Heart right ventricle (tissue), 16 donors: ENCODE measurements at regions not wholly inside any gene's neighbourhood (a gene's known extent, or its start where the extent isn't known, plus 50 kb on each side); places are given as distances from the start of the nearest gene placed in this dataset.

Source experiments
- ATAC-seq, 8 donors: fragments of 200-7000 bp; cut with Tn5 transposase; one replicate each; pipeline ENCODE4 v1.9.1; 2020; ENCODE audit warnings: mild to moderate bottlenecking in 8 of 8, moderate library complexity in 8 of 8, moderate number of reproducible peaks in 1 of 8
- DNase-seq, 2 donors: peaks; one replicate each; pipeline ENCODE4 v3.0.0-alpha.2; 2020
- H3K27ac ChIP-seq, 10 donors: fragments of 200-600 bp; sonication (generic) in 2 of 10; one replicate each; pipeline versions ENCODE4 v1.5.0 to v1.8.0; 2020 to 2022; ENCODE audit warnings: mild to moderate bottlenecking in 3 of 10
- H3K27me3 ChIP-seq, 7 donors: fragments of 200-600 bp; one replicate each; pipeline ENCODE4 v1.8.0; 2021 to 2022; ENCODE audit warnings: mild to moderate bottlenecking in 2 of 7
- H3K36me3 ChIP-seq, 9 donors: fragments of 200-600 bp; sonication (generic) in 1 of 9; one replicate each; pipeline versions ENCODE4 v1.5.0 to v1.8.0; 2020 to 2022; ENCODE audit warnings: mild to moderate bottlenecking in 2 of 9
- H3K4me1 ChIP-seq, 9 donors: fragments of 200-600 bp; sonication (generic) in 1 of 9; one replicate each; pipeline versions ENCODE4 v1.5.0 to v1.8.0; 2020 to 2022; ENCODE audit warnings: mild to moderate bottlenecking in 4 of 9
- H3K4me3 ChIP-seq, 10 donors: fragments of 200-600 bp; sonication (generic) in 2 of 10; one replicate each; pipeline versions ENCODE4 v1.5.0 to v1.8.0; 2020 to 2022; ENCODE audit warnings: mild to moderate bottlenecking in 7 of 10, moderate library complexity in 2 of 10
- H3K9me3 ChIP-seq, 11 donors: fragments of 200-600 bp in 10 of 11; sonication (generic) in 2 of 11; one replicate each; pipeline versions ENCODE4 v1.5.0 to v1.8.0; 2013 to 2022; ENCODE audit warnings: mild to moderate bottlenecking in 2 of 11, control low read depth in 1 of 11, moderate library complexity in 1 of 11
- CTCF ChIP-seq, 9 donors: fragments of 200-600 bp; sonication (generic) in 2 of 9; IDR thresholded peaks; one replicate each; pipeline versions ENCODE4 v1.5.0 to v1.8.0; 2021 to 2022; ENCODE audit warnings: antibody characterized with exemption in 9 of 9, mild to moderate bottlenecking in 5 of 9, moderate library complexity in 1 of 9
- WGBS, 2 donors: extraction: QIAGEN DNeasy Blood & Tissue Kit; methylation state at CpG; one replicate each; pipeline ENCODE4 v1.1.7; 2013; ENCODE audit warnings: inconsistent platforms in 1 of 2; 5-methylcytosine and 5-hydroxymethylcytosine counted together
- intact Hi-C, 10 donors: fragments of 100-400 bp; cut with DNase I; formaldehyde crosslinking; loops; one replicate each; pipeline versions ENCODE4 v1.11.1 to v1.14.2; 2022
- donor health status: Arrhythmogenic right ventricular cardiomyopathy.
- donor health status: ischemic (EF 13 %, LVEDD 7.1; RV severe dilation, severe dysfunction).
- donor health status: healthy with polysubstance abuse.
- donor health status: DM: no; HTN: yes; CAD: no.
- donor health status: DM: no; HTN: no; CAD: no.
- donor health status: ischemic (EF 25% LVEDD 6.9; RV normal size, moderate dysfunction).
- donor health status: ischemic (EF 25% LVEDD 5.7; RV mildly dilated, moderate dysfunction).
- donor health status: healthy.
- donor health status: DM: yes; HTN: yes; CAD: no.
- donor health status: Ischemic cardiomyopathy.
- donor health status: ischemic (EF 35%, LVEDD 5.7; RV mildly dilated, moderate dysfunction).
- donor health status: nonischemic (EF 11% LVEDD 7.7; RV severe dilation, severe dysfunction).
- donor health status: DM: yes; HTN: yes; CAD: no.
- donor health status: PGD.
- donor health status: ischemic (EF 29% LVEDD 5.4; RV normal size, mild dysfunction).
- donor health status: nonischemic (EF 23%, LVEDD 6.1; RV moderate dilation, normal function).

GRCh38 chr5:32498484-32498883 lies 53.9 kb upstream of the ZFR start:
- no peak for DNase-seq
- H3K9me3 ChIP-seq = no peaks in the 10 kb centered on the region
- no peak for ATAC-seq
- intact Hi-C loops = loop anchor here in 1 of 10 donors (10.0 kb wide), 1 partner anchor 86 kb away; the partner anchor contains the start of gene SUB1
- peaks cover 0 to 6% (median 0%) of the 10 kb centered on the region in 9 donors for H3K4me1 ChIP-seq
- peaks cover 0 to 34% (median 7%) of the 10 kb centered on the region in 7 donors for H3K27me3 ChIP-seq
- no peak for TF ChIP-seq CTCF (IDR thresholded peaks at IDR 0.05)
- H3K36me3 ChIP-seq = no peaks in the 10 kb centered on the region
- H3K27ac ChIP-seq = no peak overlapping the region
- no peak overlapping the region for H3K4me3 ChIP-seq

GRCh38 chr5:32496104-32496503 lies 51.6 kb upstream of the ZFR start:
- no peak for DNase-seq
- H3K36me3 ChIP-seq = no peaks in the 10 kb centered on the region
- no peak overlapping the region for H3K27ac ChIP-seq
- no peak for ATAC-seq
- peaks cover 0 to 26% (median 0%) of the 10 kb centered on the region in 7 donors for H3K27me3 ChIP-seq
- peaks cover 0 to 6% (median 0%) of the 10 kb centered on the region in 9 donors for H3K4me1 ChIP-seq
- no peak overlapping the region for H3K4me3 ChIP-seq
- 73 to 79% methylated on average over 5 of the region's 5 CpGs for WGBS, 2 donors
- no peak for TF ChIP-seq CTCF (IDR thresholded peaks at IDR 0.05)
- intact Hi-C loops = loop anchor here in 1 of 10 donors (10.0 kb wide), 1 partner anchor 89 kb away; the partner anchor contains the start of gene SUB1
- H3K9me3 ChIP-seq = no peaks in the 10 kb centered on the region

- intact Hi-C loops = loop anchor here in 5 of 10 donors (5.0 to 10.0 kb wide), 3 partner anchors 90 to 117 kb away; partner anchors contain the start of gene SUB1 (in 3 of the 5)
- Histone ChIP-seq H3K27me3 (peaks cover 0 to 15% (median 0%) of the 10 kb centered on the region in 7 donors), H3K27ac (no peak overlapping the region), H3K9me3 (no peaks in the 10 kb centered on the region), H3K36me3 (no peaks in the 10 kb centered on the region), H3K4me1 (peaks cover 0 to 6% (median 0%) of the 10 kb centered on the region in 9 donors), H3K4me3 (no peak overlapping the region)
- ATAC-seq (no peak), DNase-seq (no peak)
- 88 to 93% methylated on average over 6 of the region's 6 CpGs for WGBS, 2 donors
- no peak for TF ChIP-seq CTCF (IDR thresholded peaks at IDR 0.05)
Measured at GRCh38 chr5:32494827-32495226, 50.3 kb upstream of the ZFR start.
